ENCODE measurements at regions not wholly inside any gene's neighbourhood (a gene's known extent, or its start where the extent isn't known, plus 50 kb on each side); places are given as distances from the start of the nearest gene placed in this dataset.
A peak's percentile ranks its signal among the peaks of the same experiment; 100 is the strongest.
"Not testable (repeated sequence)": the region's sequence is repeated elsewhere in the genome, so short reads cannot be mapped to it uniquely, and the experiment has no call there.

DNA sequence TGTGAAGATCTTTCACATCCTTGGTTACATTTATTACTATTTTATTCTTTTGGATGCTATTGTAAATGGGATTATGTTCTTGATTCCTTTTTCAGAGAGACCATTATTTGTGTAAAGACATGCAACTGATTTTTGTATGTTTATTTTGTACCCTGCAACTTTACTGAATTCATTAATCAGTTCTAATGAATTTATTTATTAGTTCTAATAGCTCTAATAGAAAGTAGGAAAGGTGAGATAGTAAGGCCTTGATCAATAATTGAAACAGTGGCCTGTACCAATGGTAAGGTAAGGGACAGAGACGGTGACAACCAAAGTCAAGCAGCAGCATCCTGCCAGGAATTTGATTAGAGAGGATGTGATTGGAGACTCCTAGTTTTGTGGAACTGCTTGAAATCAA lies 224.1 kb downstream of the PHLDA1 start:
- no peak for DNase-seq

DNA sequence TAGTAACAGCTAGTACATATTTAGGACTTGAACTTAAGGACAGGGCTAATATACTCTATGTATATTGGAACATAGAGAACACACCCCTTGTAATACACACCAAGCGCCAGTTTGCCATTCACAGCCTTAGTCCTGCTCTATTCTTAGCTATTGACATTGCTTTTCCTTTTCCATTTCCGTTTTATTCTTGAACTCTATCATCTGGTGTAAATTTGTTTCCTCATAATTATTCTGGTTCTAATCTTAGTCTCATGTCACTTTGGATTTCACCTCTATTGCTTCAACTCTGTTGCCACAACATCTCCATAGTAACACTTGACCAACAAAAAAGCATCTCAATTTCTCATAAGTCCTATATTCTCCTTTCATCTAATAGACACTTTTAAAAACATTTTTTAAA lies 225.7 kb downstream of the PHLDA1 start:
- no peak for DNase-seq

DNA sequence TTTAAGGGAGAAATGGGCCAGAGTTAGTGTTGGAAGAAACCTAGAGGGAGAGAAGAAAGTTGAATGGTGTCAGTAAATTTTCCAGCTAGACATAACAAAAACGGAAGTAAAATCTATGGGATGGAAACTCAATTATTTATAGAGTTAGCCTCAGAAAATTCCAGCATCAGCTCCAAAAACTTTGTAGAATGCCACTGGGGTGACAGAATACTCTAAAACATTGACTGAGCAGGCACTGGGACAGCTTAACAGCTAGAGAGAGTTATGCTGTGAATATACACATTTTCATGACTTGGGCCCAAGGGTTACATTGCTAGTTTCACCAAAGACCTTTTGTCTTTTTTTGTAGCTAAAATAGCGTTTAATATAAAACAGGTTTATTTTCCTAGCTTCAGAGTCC lies 226.3 kb downstream of the PHLDA1 start:
- DNase-seq, result no peak

DNA sequence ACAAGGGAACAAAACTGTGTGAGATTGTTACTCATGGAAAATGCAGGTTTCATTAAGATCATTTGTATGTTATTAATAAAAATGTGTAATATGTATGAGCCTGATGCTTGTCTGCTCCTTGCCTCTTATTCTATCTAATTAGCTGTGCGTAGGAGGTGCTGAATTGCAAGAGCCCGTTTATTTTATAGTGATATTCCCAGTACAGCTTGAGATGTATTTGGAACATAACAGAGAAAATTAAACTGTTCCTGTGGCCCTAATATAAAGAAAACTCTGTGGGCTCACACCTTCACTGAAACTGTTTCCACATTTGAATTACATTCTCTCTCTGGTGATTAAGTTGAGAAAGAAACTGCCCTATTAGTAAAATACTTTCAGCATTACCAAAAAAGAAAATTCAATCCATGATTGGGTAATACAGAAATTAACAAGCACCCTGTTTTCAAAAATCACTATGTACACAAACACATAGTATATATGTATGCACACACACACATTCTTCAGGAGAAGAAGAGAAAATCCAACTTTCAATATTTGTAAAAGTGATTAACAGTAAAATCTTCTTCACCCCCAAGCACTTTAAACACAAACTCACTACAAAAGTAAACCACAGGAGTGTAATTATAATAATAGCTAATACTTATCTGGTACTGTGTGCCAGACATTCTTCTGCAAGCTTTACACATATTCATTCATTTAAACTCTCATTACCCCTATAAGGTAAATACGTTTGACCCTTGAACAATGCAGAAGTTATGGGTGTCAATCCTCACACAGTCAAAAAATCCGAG lies 233.2 kb downstream of the PHLDA1 start:
- DNase-seq, result no peak

DNA sequence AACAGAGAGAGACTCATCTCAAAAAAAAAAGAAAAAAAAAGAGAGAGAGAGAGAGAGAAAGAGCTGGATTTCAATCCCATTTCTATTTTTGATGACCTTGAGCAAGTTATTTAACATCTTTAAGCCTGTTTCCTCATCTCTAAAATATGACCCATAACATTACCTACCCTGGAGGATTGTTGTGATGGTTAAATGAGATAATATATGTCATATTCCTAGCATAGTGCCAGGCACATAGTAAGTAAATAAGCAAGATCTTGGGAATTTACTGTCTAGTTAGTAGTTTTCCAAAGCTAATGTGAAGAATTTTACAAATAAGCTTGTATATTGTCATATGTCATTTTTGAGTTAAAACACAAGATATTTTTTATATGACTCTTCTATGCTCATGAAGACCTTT lies 236.5 kb downstream of the PHLDA1 start:
- DNase-seq, result no peak

DNA sequence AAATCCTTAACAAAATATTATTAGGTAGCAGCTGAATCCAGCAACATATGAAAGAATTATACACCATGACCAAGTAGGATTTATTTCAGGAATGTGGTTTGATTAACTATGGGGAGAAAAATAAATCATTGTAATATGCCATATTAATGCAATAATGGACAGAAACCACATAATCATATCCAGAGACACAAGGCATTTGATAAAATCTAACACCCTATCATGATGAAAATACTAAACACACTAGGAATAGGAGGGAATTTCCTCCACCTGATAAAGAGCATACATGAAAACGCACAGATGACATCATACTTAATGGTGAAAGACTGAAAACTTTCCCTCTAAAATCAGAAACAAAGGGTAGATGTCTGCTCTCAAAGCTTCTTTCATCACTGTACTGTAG lies 238.9 kb downstream of the PHLDA1 start:
- DNase-seq, result no peak

DNA sequence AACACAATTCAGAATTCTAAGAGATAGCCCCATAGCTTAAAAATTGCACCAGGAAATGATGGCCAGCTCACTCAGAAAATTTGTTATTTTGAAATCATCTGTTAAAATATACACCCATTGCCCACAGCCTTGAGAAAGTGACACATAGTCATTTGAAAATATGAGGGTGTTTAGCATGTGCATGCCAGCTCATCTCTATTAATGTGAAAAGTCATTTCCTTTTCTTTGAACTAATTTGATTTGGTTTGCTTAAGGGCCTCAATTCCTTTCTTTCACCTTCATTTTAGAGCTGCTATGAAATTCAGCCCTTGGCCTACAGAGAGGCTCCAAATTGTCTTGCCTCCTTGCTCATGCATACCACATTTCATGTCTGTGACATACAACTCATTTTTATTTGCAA lies 241.4 kb downstream of the PHLDA1 start:
- no peak for DNase-seq

DNA sequence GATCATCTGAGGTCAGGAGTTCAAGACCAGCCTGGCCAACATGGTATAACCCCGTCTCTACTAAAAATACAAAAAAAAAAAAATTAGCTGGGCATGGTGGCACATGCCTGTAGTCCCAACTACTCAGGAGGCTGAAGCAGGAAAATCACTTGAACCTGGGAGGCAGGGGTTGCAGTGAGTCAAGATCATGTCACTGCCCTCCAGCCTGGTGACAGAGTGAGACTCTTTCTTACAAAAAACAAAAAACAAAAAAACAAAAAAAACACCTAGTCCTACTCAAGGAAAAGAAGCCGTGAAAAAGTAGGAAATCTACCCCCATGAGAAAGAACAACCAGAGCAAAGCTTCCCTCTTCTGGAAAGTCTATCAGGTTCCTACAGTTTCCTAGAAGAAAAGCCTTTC lies 244.4 kb downstream of the PHLDA1 start:
- DNase-seq, result not testable (repeated sequence)

DNA sequence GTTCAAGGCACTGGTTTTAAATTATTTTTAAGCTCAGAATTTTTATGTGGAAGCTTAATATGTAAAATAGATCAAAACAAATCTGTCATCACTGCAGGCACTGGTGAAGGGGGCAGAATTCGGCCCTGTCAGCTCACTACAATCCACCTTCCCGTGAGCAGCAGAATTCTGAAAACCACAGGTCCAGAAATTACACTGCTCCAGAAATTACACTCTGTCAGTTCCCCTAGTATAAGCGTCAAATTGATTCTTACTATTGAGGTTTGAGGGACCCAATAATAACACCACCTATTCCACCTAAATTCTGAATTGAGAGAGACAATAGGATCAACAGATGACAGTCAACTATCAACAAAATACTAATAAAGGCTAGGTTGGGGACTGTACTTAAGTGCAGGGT lies 245.5 kb downstream of the PHLDA1 start:
- DNase-seq, result no peak

DNA sequence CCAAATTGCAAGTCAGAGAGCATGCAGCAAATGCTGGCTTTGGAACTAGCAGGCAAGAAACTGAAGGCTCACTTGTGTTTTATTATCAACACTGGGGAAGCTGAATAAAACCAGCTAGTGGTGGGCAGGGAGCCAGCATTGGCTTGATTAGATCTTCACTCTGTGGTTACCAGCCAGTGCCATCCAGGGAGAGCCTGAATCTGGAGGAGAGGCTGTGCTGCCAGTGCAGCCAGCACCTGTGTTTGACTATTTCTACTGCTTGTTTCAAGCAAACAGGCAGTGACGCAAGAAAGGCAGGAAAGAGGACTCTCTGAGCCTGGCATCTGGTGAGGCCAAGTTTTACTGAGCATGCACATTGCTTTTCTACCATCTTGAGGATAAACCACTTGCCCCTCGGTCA lies 247.0 kb downstream of the PHLDA1 start:
- DNase-seq, result peak in 44 of 58 donors; percentile 1 to 63 (median 14)

DNA sequence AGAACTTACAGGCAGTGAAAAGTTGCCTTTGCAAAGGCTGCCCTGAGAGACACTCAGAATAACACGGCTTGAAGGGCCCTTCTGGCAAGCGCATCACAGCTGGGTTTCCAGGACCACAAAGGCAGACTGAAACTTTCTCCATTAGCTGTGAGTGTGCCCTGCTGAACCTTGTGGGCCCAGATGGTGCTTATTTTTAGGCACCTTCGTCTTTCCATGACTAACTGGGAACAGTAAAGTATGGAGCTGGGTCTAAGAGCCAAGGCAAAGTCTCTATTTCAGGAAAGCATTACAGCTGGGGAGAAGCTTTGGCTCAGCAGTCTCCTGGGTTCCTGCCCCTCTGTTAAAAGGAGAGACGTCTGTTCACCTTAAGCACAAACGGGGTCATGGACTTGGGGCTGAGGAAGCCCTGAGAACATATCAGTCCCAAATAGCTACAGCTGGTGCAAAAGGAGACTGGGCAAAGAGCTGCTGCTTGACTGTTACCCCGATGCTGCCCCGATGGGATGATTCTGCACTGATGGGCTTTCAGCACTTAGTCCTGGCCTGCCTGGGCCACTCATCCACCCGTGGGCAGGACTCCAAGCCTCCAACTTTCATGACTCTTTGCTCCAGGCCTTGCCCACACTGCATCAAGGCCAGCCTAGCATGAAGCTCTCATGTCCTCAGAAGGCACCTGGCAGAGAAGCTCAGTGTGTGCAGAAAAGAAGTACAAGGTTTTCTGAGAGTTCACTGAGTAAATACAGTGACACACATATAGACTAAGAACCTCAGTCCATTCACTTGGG lies 248.3 kb downstream of the PHLDA1 start:
- no peak for DNase-seq

DNA sequence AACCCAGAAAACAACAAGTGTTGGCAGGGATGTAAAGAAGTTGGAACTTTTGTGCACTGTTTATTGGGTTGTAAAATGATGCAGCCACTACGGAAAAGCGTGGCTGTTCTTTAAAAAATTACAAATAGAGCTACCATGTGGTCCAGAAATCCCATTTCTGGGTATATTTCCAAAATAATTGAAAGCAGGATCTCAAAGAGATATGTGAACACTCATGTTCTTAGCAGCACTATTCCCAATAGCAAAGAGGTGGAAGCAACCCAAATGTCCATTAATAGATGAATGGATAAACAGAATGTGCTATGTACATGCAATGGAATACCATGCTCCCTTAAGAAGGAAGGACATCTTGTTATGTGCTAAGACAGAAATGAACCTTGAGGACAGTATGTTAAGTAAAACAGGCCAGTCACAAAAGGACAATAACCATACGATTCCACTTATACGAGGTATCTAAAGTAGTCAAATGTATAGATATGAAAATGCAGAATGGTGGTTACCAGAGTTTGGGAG lies 249.5 kb downstream of the PHLDA1 start:
- no peak for DNase-seq

DNA sequence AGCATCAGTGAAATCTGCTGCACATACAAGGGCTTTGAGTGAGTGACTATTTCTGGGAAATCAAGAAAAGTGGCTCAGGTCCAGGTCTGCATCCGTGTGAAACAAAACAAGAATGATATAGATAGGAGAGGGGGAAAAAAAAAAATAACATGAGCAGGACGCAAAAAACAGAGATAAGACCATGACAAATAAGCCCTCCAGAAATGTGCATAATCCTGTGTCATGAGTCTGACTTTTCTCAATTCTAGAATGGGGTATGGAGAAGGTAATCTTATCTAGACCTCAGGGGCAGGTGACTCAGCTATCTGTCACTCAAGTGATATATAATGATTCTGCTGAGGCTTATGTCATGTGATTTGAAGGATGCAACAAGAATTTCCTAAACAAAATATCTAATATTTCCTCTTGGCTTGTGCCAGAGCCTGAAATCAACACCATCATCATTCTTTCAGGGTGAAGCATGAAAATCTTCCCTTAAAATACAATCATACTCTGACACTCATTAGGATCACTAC lies 250.0 kb downstream of the PHLDA1 start:
- DNase-seq, result no peak

DNA sequence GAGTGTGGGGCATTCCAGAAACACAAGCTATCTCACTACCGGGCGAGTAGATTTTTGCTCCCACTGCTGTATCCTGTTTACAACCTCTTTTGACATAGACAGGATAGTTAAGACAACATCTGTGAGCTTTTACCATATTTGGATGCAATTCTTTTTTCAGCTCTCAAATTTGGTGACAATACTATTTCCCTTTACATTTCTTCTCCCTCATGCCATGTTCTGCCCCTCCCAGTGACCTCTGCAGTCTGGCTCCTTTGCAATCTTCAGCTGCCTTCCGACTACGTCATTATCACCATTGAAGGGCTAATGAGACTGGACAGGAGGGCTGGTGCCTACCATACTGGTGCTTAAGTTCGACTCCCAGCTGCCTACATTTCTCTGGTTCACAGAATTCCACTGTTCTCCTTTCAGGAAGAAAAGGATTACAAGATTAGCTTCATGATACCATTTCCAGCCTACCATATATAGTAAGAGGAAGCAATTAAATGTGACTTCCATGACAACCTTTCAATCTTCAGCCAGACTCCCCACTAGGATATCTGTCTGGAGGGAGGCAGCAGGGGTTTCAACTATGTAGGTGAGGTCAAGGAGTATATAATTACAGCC lies 251.6 kb downstream of the PHLDA1 start:
- no peak for DNase-seq

DNA sequence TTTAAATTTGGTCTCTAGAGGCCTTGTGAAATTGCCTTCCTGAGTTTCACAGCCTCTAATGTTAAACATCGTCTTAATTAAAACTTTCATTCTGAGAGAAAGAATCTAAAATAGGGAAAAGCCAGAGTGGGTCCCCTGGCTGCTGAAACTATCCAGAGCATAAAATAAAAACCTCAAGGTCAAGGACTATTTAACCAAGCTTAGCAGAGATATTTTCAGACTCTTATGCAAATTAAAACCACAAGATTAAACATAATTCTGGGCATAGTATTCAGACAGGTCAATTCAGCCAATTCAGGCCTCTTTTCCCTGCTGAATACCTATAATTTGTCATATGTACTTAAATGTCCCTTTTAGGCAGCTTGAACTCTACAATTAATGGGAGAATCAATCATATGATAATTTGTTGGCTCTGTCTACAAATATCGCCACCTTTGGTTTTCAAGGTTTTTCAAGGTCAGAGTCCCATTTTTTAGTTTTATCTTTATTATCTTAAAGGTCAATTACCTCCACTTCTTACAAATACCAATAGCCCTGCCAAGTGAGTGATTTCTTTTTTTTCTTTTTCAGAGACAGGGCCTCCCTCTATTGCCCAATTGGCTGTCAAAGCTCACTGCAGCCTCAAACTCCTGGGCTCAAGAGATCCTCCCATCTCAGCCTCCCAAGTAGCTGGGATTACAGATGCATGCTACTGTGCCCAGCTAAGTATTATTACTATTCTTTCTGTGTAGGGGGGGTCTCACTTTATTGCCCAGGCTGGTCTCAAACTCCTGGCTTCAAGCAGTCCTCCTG lies 257.1 kb downstream of the PHLDA1 start:
- no peak for DNase-seq

DNA sequence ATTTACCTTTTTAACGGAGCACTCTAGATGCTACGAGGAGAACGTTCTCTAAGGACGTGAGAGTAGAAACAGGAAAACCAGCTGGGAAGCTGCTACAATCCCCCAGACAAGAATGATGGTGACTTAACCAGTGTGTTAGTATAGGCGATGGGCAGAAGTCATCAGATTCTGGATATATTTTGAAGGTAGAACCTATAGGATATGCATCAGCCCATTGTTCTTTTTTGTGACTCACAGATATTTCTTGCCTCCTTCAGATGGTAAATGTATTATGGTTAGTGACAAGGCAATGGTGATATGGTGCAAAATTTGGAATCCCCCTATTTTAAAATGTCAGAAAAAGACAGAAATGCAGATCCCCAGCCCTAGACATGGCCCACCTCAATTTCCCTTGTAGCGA lies 258.2 kb downstream of the PHLDA1 start:
- no peak for DNase-seq

DNA sequence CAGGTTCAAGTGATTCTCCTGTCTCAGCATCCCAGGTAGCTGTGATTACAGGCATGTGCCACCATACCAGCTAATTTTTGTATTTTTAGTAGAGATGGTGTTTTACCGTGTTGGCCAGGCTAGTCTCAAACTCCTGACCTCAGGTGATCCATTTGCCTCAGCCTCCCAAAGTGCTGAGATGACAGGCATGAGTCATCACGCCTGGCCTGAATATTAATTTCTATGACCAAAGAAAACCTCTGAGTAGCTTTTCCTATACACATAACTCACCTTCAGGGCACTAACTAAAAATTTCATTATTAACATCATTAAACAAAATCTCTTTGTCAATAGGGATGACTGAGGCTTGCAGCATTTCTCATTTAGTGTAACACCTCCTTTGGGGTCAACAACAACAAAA lies 259.6 kb upstream of the KRR1 start:
- no peak for DNase-seq

DNA sequence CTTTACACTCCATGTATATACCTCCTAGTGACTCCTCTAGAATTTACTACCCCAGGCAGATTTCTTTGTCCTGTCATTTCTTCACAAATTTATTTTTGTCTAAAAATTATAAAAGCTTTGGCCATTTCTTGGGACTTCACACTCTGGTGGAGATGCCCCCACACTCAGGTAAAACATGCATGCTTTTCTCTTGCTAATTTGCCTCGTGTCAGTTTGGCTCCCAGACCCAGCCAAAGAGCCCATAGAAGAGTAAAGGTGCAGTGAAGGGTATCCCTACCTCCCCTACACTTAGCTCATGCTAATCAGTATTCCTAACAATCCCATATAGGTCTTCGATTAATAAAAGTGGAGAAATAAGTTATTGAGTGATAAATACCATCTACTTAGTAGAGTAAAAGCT lies 256.5 kb upstream of the KRR1 start:
- DNase-seq, result no peak

DNA sequence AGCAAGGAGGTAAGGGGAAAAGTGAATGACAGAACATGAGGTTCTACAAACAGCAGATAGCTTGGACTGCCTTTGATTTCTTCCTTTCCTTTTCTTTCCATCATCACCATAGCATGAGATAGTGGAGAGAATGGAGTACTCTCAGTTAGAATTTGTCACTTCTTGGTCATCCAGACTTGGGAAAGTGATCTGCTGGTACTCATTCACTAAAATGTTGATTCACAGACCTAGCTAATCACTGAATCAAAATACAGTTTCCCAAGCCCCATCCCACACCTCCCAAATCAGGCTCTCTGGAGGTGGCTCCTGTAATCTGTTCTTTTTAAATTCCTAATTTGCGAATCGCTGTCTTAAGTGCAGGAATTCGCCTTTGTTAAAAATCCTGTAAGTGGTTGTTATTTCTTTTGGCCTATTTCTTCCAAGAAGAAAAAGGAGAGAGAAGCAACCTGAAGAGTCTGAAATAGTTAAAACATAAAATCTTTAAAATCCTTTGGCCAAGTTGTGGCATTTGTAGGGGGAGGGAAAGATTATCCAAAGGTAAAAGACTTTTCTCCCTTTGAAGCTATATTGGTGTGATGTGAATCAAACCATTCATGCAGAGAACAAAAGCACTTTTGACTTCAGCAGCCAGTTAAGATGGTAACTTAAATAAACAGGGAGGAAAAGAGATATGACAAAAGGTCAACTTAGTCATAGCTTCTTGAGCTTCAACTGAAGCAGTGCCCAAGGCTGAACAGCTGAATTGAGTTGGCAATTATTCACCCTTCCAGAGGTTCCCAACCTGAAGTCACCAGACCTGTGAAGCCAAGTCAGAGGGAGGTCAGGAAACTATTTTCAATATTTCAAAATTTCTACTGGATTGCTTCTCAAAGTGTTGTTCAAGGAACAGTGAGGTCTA lies 255.1 kb upstream of the KRR1 start:
- DNase-seq, result no peak

All from anterior cingulate cortex (tissue), 58 donors.